Dermis microvascular lymphatic vessel endothelial cell (primary cell): ENCODE measurements at regions not wholly inside any gene's neighbourhood (a gene's known extent, or its start where the extent isn't known, plus 50 kb on each side); places are given as distances from the start of the nearest gene placed in this dataset.
A peak's percentile ranks its signal among the peaks of the same experiment; 100 is the strongest.
"Not testable (repeated sequence)": the region's sequence is repeated elsewhere in the genome, so short reads cannot be mapped to it uniquely, and the experiment has no call there.

ENCODE experiments used
- DNase-seq, 2 donors: peaks; one replicate each; pipeline versions ENCODE4 v3.0.0 to v3.0.0-alpha.2; 2010; ENCODE audit warnings: low read depth in 2 of 2

- peak in 1 of 2 donors; percentile 4 for DNase-seq
Observed at GRCh38 chr1:189619682-189620332, 857.9 kb downstream of the BRINP3 start.

DNA sequence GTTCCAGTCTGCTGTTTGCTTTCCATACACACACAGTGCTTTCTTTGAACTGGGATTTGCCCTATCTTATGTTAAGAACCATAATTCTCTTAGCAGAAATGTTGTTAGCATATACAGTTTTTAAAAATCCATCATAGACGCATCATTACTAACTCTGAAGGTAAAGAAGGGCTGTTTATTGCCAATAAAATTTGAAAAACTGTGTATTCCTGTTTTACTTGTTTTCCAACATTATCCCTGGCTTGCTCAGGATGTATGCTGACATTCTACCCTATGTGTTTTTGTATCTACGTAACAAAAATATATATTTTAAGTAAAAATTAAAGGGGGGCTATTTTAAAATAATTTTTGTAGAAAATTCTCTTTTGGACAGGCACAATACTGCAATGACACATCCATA, 857.2 kb downstream of the BRINP3 start:
- DNase-seq, result no peak

DNA sequence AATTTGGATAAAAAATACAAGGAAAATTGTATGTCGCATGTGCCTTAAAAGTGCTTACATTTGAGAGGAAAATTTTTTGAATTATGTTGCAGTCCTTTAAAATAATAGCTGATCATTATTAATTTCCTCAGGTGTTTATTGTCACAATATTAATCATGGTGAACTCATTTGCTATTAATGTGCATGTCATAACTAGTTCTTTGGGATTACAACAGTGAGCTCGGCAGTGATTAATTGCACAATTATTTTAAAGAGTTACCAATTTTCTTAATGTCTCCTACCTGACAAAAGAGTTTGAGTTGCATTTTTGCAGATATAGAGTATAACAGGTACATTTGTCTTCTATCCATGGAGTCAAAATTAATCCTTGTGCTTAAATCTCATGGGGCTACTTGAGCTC, 854.3 kb downstream of the BRINP3 start:
- no peak for DNase-seq

GRCh38 chr1:189627427-189627826, 850.2 kb downstream of the BRINP3 start:
- DNase-seq, result no peak

DNA sequence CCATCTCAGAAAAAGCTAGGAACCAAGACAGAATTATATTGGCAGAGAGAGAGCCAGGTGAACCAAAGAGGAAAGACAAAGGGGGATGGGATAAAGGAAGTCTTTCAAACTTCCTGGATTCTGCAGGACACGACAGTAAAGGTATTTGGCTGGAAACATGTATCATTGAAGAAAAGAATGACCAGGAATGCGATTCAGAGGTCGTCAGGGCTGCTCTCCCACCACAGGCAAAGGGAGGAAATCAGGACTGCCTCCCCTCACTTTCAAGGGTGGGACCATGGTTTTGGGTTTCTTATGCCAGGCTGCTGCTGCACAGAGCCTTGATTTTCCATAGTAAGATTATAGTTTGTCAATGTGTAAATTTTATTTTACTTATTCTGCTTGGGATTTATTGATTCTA, 848.8 kb downstream of the BRINP3 start:
- no peak for DNase-seq

- no peak for DNase-seq
Observed at GRCh38 chr1:189633658-189634057, 844.0 kb downstream of the BRINP3 start.

DNA sequence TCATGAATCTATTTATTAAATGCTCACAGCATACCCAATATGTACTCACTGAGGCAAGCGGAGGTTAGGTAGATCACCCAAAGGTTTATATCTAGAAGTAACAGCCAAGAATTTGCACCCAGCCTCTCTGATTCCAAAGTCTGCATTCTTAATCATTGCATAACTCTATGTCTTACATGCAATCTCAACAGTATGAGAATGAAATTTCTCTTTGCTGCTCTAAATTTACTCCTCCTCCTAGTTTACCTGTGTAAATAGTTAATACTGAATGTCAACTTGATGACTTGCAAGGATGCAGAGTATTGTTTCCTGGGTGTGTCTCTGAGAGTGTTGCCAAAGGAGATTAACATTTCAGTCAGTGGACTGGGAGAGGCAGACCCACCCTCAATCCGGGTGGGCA, 840.6 kb downstream of the BRINP3 start:
- no peak for DNase-seq

GRCh38 chr1:189644156-189644555, 833.5 kb downstream of the BRINP3 start:
- DNase-seq, result not testable (repeated sequence)

DNA sequence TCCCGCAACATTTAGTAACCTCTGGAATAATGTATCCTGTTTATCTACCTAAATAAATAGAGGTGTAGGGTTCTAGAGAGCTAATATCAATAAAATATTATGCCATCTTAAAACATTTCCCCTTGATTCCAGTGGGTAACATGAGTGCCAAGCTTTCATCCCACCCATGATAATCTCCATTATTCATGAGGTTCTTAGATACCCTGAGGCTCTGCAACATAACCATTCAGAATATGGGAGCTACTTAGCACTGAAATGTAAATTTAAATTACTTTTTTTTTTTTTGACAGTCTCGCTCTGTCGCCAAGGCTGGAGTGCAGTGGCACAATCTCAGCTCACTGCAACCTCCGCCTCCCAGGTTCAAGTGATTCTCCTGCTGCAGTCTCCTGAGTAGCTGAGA, 832.7 kb downstream of the BRINP3 start:
- DNase-seq, result no peak

DNA sequence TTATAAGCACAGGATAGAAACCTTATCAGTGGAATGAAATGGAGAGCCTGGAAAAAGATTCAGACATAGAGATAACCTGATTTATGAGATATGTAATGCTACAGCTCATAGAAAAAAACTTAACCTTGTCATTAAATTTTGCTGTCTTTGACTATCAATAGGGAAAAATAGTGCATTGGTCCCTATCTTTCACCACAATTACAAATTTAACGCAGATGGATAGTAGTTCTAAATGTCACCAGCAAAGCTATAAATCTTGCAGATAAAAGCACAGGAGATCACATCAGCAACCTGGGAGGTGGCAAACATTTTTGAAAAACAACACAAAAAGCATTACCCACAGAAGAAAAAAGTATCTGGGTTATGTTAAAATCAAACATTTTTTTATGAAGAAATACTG, 831.6 kb downstream of the BRINP3 start:
- no peak for DNase-seq

- DNase-seq, result no peak
Observed at GRCh38 chr1:189654906-189655305, 822.8 kb downstream of the BRINP3 start.

- no peak for DNase-seq
Observed at GRCh38 chr1:189656628-189657530, 820.8 kb downstream of the BRINP3 start.

GRCh38 chr1:189657715-189658114, 819.9 kb downstream of the BRINP3 start:
- no peak for DNase-seq

DNA sequence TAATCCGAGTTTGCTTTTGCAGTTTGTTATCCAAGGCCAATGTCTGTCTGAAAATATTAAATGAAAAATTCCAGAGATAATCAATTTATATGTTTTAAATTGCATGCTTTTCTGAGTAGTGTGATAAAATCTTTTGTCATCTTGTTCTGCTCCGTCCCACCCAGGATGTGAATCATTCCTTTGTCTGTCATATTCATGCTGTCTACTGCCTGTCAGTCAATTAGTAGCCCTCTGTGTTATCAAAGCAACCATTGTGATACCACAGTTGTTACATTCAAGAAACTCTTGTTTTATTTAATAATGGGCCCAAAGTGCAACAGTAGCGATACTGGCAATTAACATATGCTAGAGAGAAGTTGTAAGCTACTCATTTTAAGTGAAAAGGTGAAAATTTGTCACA, 819.3 kb downstream of the BRINP3 start:
- no peak for DNase-seq

GRCh38 chr1:189659731-189660130, 817.9 kb downstream of the BRINP3 start:
- no peak for DNase-seq

GRCh38 chr1:189662190-189662589, 815.5 kb downstream of the BRINP3 start:
- DNase-seq, result no peak

- DNase-seq, result no peak
Observed at GRCh38 chr1:189669846-189670245, 807.8 kb downstream of the BRINP3 start.

DNA sequence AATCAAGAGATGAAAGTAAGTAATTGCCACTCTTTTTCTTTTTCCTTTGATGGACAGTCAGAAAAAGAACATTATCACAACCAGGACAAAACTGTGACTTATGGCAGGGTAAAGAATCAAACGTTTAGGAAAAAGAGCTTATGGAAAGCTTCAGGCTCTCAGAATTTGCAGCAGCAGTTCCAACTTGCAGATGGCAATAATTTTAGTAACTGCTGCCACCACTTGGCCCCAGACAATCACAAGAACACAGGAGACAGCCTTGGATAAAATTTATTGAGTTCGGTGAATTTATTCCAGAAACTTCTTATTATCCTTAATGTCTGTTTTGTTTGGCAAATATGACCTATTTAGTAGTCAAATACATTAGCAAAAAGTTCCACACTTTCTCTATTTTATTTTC, 804.4 kb downstream of the BRINP3 start:
- DNase-seq, result no peak

GRCh38 chr1:189675712-189676244, 801.9 kb downstream of the BRINP3 start:
- DNase-seq, result no peak

GRCh38 chr1:189678779-189679178, 798.9 kb downstream of the BRINP3 start:
- DNase-seq, result no peak

DNA sequence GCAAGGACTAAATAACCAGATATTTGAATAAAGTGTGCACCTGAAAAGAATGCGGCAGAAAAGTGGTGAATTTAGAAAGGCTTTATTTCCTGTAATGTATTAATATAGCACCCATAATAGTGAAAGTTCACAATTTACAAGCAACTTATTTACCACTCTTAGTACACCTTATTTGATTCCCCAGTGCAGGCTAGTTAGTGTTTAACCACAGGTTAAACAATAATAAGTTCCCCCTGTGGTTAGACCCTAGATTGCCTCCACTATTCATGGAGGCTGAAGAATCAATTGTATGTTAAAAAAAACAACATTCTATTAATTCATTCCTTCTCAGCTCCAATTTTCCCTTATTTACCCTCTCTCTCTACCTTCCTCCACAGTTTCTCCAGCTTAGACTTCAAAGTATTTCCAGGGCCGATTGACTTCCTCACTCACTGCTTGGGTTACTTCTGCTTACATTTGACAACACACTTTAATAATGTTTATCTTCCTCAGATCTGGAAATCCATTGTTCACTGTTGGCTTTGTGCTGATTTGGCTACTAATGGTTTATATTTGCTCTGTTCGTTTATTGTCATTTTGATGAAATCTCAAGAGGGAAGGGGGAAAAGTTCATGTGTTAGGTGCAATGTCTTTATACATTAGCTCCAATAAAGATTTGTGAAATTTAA, 796.3 kb downstream of the BRINP3 start:
- DNase-seq, result no peak

- DNase-seq, result no peak
Observed at GRCh38 chr1:189682591-189682990, 795.1 kb downstream of the BRINP3 start.
